HG02981 (cell line): ENCODE measurements at regions not wholly inside any gene's neighbourhood (a gene's known extent, or its start where the extent isn't known, plus 50 kb on each side); places are given as distances from the start of the nearest gene placed in this dataset.

ENCODE experiments used
- ATAC-seq: cut with Tn5 transposase; IDR thresholded peaks from one replicate; pipeline ENCODE4 v1.9.1; 2021; ENCODE audit warnings: mild to moderate bottlenecking, moderate library complexity; ENCODE audit not compliant: unreplicated experiment

DNA sequence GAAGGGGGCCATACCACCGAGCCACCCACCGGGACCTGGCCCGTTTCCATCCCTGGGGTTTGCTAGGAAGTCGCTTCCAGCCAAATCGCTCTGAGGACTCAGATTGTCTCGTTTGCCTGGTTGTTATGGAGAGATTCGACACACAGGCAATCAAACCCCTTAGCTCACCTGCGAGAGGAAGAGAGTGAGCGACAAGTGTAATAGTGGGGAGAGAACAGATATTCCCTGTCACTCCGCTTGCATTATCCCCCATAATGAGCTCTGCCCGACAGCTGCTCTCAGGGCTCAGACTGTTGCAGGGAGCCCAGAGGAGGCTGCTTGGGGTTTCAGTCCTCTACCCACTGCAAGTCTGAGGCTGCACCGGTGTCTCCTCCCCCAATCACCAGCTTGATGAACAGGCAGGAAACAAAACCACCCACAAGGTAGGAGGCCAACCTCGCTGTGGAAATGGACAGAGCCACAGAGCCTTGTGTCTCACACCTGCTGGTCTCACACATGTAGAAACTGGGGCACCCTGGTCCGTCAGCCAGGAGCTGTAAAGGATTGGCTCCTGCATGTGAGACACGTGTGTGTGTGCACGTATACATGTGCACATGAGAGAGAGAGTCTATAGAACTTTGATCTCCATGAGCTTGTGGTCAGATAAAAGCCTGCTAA lies 351.1 kb downstream of the BUD13 start:
- ATAC-seq = no peak

- ATAC-seq = no peak
These were observed 351.8 kb downstream of the BUD13 start for GRCh38 chr11:116420770-116421528.

GRCh38 chr11:116420030-116420429 lies 352.8 kb downstream of the BUD13 start:
- no peak for ATAC-seq

DNA sequence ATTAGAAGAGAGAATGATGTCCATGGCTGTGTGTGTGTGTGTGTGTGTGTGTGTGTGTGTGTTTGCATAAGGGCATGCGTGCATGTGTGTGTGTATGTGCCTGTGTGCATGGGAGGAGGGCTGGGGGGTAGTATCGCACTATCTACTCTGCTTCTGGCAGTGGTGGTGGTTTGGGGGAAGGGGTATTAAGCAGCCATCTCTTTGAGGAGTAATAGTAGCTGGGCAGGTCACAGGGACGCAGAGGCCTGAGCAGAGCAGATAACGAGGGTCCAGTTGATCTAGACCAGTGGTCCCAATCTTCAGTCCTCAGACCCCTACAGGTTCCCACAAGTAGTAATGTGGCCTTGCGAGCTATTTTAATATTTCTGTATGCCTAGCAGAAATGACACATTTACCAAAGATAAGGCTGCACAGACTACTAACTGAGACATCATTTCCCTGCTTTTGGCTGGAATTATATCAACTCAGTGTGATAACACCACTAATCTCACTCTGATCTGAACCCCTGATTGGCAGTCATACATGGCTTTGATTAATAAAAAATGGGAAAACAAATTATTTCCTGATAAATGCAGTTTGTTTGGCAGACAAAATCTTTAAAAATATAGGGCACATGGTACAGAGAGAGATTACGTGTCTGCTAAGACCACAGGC lies 354.3 kb downstream of the BUD13 start:
- ATAC-seq = no peak

GRCh38 chr11:116416852-116417251 lies 355.9 kb downstream of the BUD13 start:
- no peak for ATAC-seq

GRCh38 chr11:116415095-116415494 lies 357.7 kb downstream of the BUD13 start:
- no peak for ATAC-seq

DNA sequence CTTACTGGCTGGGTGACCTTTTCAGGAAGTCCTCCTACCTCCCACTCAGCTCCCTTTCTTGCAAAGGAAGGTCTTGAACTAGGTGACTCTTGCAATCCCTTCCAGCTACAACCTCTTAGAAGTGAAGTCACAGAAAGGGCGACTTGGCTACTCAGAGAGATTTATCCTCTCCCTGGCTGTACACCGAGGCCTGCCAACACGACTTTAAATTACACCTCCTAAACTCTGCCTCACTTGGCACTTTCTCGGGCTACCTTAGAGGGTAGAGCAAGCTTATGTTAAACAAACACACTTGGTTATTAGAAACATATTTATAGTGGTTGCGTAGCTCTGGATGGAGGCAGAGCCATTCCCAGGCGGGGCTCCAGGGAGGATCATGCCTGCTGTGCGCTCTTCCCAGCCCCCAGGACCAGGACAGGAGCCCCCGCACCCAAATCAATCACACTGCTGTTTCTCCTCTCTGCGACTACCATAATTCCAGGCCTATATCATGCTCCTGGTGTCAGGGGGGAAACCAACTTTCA lies 358.4 kb downstream of the BUD13 start:
- no peak for ATAC-seq

- ATAC-seq = no peak
These were observed 359.2 kb downstream of the BUD13 start for GRCh38 chr11:116413301-116414242.

DNA sequence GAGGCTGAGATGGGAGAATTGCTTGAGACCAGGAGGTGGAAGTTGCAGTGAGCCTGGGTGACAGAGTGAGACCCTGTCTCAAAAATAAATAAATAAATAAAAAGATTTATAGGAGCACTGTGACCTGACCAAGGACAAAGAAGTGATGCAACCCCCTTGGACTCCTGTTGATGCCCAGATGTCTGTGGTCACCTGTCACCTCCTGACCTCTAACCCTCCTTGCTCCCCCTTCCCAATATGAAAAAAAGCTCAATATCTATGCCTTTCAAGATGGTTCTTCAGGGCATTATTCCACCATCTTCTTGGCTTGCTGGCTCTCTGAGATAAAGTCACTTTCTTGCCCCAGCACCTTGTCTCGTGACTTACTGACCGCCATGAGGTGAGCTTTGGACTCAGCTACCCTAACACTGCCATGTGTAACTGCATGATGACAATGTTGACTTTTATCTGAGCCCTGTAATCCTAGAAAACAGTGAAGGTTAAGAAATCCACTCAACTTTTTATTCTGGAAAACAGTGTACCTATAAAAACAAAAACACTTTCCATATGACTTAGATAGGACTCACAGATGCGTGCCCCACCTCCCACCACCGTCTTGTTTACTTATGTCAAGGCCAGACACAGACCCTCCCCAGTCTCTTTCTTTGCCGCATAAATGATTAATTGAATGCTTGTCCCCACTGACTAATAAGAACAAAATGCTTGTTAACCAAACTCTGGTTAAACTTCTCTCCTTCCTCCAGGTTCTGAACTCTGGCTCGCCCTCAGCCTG lies 360.5 kb downstream of the BUD13 start:
- ATAC-seq = no peak

DNA sequence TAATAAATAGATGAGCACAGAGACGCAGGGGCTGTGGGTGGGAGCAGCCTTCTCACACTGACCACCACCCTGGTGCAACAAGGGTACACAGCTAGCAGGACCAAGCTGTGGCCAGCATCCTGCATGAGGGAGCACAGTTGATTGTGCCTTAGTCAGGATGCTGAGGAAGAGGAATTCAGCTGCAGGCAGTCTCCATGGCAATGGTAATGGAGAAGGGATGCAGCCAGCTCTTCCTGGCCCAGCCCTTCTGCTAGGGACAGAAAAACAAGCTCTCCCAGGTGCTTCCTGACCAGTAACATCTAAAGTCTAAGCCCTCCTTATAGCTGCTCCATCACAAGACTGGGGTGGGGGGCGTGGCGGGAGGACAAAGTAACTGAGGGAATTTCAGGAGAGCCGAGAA lies 363.5 kb downstream of the BUD13 start:
- ATAC-seq = no peak

- no peak for ATAC-seq
These were observed 366.7 kb downstream of the BUD13 start for GRCh38 chr11:116406042-116406441.

GRCh38 chr11:116404462-116404798 lies 368.4 kb downstream of the BUD13 start:
- ATAC-seq = no peak

DNA sequence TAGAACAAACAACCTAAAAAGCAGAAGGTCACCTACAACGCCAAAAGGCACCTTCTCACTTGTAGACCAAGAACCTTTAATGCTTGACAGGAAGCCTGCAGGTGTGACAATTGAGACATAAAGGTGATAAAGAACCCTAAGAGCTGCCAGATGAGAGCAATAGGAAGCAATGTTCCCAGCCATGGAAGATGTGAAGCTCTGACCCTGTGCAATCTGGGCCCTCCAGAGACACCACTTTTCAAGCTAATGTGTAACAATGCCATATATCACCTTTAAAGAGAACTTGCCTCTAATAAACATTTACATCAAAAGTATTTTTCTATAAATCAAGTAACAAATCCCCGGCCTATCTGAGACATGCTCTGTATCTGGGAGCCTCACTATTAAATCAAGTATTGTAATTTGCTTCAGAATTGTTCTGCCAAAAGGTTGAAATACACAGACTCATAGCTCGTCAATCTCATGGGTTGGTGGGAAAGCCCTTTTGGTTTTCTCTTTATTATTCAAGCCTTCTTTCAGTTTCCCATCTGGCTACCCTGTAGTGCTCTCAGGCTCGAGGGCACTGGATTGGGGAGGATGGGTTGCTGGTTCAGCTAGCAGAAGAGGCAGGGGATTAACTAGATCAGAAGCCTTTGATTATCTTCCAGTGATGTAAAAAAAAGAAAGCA lies 368.9 kb downstream of the BUD13 start:
- ATAC-seq = no peak

DNA sequence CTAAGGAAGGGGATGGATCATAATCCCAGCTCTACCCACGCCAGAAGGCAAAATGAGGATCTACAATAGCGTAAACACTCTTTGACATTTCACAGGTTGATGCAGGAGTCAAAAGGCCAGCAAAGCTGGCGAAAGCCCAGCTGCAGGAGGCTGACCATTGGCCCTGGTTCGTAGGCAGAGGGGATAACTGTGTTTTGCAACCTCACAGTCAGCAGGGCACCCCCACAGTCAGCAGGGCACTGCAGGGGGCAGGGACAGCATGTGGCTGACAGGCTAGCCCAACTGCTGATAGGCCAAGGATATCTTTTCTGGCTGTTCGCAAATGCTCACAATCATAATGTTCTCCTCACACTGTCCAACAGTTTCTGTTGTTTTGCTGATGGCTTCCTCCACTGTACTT lies 372.7 kb downstream of the BUD13 start:
- no peak for ATAC-seq

DNA sequence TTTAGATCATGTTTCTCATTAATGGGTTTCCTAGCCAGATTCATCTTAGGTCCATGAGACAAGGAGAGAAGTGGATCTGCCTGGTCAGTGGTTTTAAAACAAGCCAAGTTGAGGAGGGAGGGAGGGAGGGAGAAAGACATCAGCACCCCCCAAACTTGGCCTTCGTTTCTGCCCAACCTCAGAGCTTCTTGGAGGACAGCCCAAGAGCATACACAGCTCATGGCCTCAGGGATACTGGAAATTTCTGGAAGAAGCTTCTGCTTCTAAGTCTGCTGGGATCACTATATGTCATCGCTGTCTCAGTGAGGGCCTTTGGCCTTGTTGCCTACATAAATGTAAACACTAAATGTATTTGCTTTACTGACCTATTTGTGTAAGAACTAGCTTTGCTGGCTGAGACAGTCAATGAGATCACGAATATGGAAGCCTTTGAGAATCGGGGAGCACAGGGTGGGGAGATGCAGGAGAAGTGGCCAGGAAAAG lies 375.1 kb downstream of the BUD13 start:
- no peak for ATAC-seq

DNA sequence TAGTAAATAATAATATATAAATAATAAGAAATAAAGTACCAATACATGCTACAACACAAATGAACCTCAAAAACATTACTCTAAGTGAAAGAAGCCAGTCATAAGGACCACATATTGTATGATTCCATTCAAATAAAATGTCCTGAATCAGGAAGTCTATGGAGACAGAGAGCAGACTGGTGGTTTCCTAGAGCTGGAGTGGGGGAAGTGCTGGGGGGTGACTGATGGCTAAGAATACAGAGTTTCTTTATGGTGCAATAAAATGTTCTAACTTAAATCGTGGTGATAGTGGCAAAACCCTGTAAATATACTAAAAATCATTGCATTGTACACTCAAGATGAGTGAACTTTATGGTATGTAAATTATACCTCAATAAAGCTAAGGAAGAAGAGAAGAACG lies 376.5 kb downstream of the BUD13 start:
- no peak for ATAC-seq

- ATAC-seq = no peak
These were observed 378.8 kb downstream of the BUD13 start for GRCh38 chr11:116394022-116394421.

- ATAC-seq = no peak
These were observed 381.8 kb downstream of the BUD13 start for GRCh38 chr11:116390963-116391362.

GRCh38 chr11:116388146-116388545 lies 384.6 kb downstream of the BUD13 start:
- ATAC-seq = no peak
